SHP77 treated with DMSO at 0.1 percent for 48 hours (cell line): ENCODE measurements at regions not wholly inside any gene's neighbourhood (a gene's known extent, or its start where the extent isn't known, plus 50 kb on each side); places are given as distances from the start of the nearest gene placed in this dataset.

Experiments used
- DNase-seq: peaks from one replicate; lab custom pipeline; 2025; lab: John Stamatoyannopoulos, UW

- DNase-seq = no peak
Observed at GRCh38 chr15:77541421-77542181, 91.1 kb downstream of the LINGO1 start.

DNA sequence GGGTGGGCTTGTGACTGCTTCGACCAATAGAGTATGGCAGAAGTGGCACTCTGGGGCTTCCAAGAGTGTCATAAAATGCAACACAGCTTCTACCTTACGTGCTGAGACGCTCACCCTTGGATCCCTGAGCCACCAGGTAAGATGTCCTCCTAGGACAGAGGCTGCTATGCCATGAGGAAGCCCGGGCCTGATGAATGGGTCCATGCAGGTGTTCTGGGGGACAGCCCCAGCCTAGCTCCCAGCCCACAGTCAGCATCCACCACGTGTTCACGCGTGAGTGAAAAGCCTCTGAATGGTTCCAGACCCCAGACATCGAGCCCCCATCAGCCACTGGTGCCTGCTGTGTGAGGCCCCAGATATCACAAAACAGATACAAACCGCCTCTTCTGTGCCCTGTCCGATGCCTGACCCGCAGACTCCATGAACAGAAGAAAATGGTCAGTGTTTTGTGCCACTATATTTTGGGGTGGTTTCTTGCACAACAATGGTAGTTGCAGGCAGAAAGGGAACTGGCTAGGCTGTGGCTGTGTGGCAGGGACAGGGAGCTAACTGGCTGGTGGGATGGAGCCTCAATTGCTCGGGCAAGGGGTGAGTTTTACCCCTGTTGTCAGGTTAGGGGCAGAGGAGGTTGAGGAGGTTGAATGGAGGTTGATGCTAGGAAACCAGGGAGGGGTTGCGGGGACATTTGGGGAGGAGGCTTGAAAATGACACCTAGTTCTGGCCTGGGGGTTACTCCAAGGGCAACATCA lies 92.2 kb downstream of the LINGO1 start:
- DNase-seq = no peak

- no peak for DNase-seq
Observed at GRCh38 chr15:77538793-77539497, 93.8 kb downstream of the LINGO1 start.

DNA sequence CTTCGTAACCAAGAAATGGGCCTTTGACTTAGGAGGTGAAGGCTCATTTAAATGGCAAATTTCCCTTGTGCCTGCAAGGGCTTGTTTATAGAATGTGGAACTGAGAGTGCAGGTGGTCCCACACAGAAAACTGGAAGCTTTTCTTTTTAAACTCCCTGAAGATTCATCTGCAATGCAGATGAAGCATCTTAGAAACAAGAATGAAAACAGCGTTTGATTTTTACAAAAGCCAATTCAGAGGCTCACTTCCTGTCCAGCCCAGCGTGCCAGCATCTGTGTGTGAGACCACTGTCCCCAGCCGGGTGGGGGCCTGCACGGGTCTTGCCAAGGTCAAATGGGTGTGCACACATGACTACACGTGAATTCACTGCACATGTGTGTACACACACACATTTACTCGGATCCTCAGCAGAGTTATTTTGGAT lies 94.7 kb downstream of the LINGO1 start:
- no peak for DNase-seq

DNA sequence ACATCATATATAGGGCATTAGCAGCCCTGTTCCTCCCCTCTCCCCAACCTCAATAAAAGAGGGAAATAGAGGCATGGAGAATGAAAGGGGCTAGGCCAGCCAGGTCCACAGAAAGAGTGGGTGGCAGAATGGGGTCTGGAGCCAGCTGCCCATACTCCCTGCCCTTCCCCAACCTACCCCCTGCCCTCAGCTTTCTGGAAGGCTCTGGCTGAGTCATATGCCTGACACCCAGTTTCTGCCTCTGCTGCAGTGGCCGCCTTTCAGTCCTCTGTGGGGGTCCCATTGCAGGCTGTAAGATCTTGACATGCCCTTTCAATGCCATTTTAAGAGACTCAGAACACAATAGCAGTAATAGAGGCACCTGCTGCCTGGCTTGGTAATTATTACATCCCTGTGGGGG lies 95.7 kb downstream of the LINGO1 start:
- no peak for DNase-seq

GRCh38 chr15:77535845-77536244 lies 96.9 kb downstream of the LINGO1 start:
- no peak for DNase-seq
